DND-41 (cell line): ENCODE measurements at regions not wholly inside any gene's neighbourhood (a gene's known extent, or its start where the extent isn't known, plus 50 kb on each side); places are given as distances from the start of the nearest gene placed in this dataset.

ENCODE experiments used
- CTCF ChIP-seq: IDR thresholded peaks from 2 replicates; pipeline ENCODE4 v1.5.1; 2012; ENCODE audit warnings: borderline replicate concordance, low read length, moderate library complexity, mild to moderate bottlenecking; ENCODE audit not compliant: poor library complexity, severe bottlenecking; ENCODE audit errors: extremely low read depth
- EZH2 ChIP-seq: IDR thresholded peaks from 3 replicates; pipeline ENCODE4 v1.6.1; 2012; ENCODE audit warnings: borderline replicate concordance, low read depth, mild to moderate bottlenecking, moderate library complexity, low read length, inconsistent platforms; ENCODE audit not compliant: severe bottlenecking

GRCh38 chr17:77821114-77821513 lies 137.4 kb upstream of the TNRC6C start:
- TF ChIP-seq EZH2 (no peak), CTCF (peak; percentile 35)
